ENCODE measurements at regions not wholly inside any gene's neighbourhood (a gene's known extent, or its start where the extent isn't known, plus 50 kb on each side); places are given as distances from the start of the nearest gene placed in this dataset.

- in situ Hi-C loops (cut with HindIII; ENCODE audit: low pct_unique_long_range_greater_than_20kb, low sequenced_read_pairs): no loop called here
- no peak for TF ChIP-seq JUND (IDR thresholded peaks at IDR 0.05; ENCODE audit: low read depth)
- no peak for DNase-seq (ENCODE audit: low read depth in 1 of 2, low spot score in 1 of 2)
Observed at GRCh38 chr22:49142296-49142695, 685.4 kb downstream of the BRD1 start.

- TF ChIP-seq JUND (IDR thresholded peaks at IDR 0.05; ENCODE audit: low read depth): no peak
- DNase-seq (ENCODE audit: low read depth in 1 of 2, low spot score in 1 of 2): no peak
- in situ Hi-C loops (cut with HindIII; ENCODE audit: low pct_unique_long_range_greater_than_20kb, low sequenced_read_pairs): no loop called here
Observed at GRCh38 chr22:49141761-49142160, 685.9 kb downstream of the BRD1 start.

DNA sequence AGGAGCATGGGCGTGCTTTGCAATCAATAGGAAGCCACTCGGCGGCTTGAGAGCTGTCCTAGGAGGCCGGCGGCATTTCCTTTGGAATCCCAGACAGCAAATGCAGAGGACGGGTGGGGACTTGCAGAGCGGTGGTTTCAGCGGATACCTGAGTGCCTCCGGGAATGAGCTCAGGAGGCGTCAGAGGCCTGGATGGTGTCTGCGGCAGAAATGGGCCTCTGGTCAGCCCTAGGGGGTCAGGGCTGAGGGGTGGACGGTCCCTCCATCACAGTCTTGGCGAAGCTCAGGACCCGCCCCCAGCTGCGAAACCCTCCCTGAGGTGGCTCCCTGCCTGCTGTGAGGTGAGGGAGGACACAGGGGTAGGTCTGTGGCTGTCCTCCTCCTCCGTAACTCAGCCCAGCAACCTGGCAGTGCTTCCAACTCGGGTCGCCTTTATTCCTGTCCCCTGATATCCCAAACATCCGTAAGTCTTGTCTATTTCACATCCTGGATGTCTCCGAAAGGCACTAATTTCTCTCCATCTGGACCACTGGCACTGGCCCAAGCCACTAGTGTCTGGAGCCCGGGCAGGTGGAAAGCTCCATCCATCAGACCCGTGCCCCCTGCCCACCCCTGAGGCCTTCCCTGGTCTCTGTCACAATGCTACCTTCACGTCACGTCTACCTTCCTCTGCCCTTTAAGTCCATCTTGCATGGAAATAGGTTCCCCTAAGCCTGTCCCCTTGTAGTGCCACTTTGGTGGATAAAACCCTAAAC, 686.6 kb downstream of the BRD1 start:
- no peak for DNase-seq (ENCODE audit: low read depth in 1 of 2, low spot score in 1 of 2)
- no peak for TF ChIP-seq JUND (IDR thresholded peaks at IDR 0.05; ENCODE audit: low read depth)
- in situ Hi-C loops (cut with HindIII; ENCODE audit: low pct_unique_long_range_greater_than_20kb, low sequenced_read_pairs): no loop called here

DNA sequence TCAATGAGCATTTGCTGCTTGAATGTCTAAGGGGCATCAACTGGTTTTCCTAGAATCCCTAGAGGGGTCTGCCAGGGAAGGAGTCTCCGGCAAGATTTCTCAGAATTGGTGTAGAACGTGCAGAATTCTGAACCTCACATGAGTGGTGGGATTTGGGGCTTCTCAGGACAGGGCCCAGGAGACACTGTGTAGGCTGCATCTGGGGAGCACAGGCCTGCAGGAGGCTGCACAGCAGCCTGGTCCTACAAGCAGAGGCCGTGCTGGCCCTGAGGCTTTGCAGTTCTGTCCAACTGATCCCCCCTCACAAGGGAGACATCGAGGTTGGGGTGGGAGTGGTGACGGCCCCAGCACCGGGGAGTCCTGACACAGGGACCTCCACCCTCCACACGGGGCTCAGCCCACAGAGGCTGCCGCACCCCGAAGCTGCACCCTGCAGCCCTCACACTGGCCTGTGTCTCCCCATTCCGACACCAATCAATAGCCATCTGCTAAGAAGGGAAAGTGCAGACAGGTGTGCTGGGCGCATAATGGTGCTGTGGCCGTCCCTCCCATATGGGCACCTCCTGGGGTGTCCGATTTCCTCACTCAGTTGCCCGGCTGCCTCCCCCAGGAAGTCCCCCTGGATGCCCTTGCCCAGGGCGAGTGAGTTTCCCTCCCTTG, 688.1 kb downstream of the BRD1 start:
- no peak for DNase-seq (ENCODE audit: low read depth in 1 of 2, low spot score in 1 of 2)
- in situ Hi-C loops (cut with HindIII; ENCODE audit: low pct_unique_long_range_greater_than_20kb, low sequenced_read_pairs): no loop called here
- TF ChIP-seq JUND (IDR thresholded peaks at IDR 0.05; ENCODE audit: low read depth): no peak

DNA sequence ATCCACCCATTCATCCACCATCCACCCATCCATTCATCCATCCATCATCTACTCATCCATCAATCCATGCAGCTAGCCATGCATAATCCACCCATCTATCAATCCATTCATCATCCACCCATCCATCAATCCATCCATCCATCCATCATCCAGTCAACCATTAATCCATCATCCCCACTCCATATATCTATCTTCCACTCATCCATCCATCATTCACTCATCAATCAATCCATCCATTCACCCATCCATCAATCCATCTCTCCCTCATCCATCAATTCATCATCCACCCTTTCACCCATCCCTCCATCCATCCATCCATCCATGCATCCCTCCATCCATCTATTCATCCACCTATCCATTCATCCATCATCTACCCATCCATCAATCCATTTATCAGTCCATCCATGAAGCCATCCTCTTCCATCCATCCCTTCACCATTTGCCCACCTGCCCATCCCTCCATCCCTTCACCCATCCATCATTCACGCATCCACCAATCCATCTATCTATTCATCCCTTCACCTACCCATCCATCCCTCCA, 689.4 kb downstream of the BRD1 start:
- TF ChIP-seq JUND (IDR thresholded peaks at IDR 0.05; ENCODE audit: low read depth): no peak
- no peak for DNase-seq (ENCODE audit: low read depth in 1 of 2, low spot score in 1 of 2)
- in situ Hi-C loops (cut with HindIII; ENCODE audit: low pct_unique_long_range_greater_than_20kb, low sequenced_read_pairs): no loop called here

- in situ Hi-C loops (cut with HindIII; ENCODE audit: low pct_unique_long_range_greater_than_20kb, low sequenced_read_pairs): no loop called here
- TF ChIP-seq JUND (IDR thresholded peaks at IDR 0.05; ENCODE audit: low read depth): no peak
- DNase-seq (ENCODE audit: low read depth in 1 of 2, low spot score in 1 of 2): no peak
Observed at GRCh38 chr22:49137206-49137840, 690.4 kb downstream of the BRD1 start.

- in situ Hi-C loops (cut with HindIII; ENCODE audit: low pct_unique_long_range_greater_than_20kb, low sequenced_read_pairs): no loop called here
- no peak for DNase-seq (ENCODE audit: low read depth in 1 of 2, low spot score in 1 of 2)
- TF ChIP-seq JUND (IDR thresholded peaks at IDR 0.05; ENCODE audit: low read depth): no peak
Observed at GRCh38 chr22:49136816-49137180, 690.9 kb downstream of the BRD1 start.

DNA sequence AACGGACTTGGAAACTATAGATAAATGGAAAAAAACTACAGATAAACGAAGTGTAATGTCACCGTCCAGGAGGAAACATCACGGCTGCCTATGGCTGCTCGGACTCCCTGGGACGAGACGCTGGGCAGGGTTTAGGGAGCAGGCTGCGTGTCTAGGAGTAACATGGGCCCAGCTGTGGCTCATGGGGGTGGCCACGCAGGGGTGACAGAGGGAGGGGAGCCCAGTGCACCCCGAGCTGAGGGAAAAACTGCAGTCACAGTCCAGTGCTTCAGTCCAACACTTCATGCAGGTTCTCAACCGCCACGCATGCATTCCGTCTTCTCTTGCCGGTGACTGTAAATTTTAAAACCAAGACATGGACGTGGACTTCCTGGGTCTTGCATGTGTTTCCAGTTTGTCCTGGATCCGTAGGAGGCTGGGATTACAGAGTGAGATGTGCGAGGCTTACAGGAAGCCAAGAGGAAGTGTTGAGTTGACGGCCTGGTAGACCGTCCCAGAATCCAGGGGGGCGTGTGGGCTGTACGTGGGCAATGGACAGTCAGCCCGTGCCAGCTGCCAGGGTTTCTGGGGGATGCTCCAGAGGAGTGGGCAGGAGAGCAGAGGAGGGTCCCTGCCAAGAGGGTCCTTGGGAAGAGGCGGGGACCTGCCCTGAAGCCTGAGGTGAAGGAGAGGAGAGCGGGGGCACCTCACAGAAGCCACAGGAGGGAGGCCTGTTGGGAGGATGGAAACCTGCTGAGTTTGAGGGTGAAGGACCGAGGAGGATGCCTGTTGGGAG, 691.4 kb downstream of the BRD1 start:
- DNase-seq (ENCODE audit: low read depth in 1 of 2, low spot score in 1 of 2): no peak
- in situ Hi-C loops (cut with HindIII; ENCODE audit: low pct_unique_long_range_greater_than_20kb, low sequenced_read_pairs): no loop called here
- TF ChIP-seq JUND (IDR thresholded peaks at IDR 0.05; ENCODE audit: low read depth): no peak

DNA sequence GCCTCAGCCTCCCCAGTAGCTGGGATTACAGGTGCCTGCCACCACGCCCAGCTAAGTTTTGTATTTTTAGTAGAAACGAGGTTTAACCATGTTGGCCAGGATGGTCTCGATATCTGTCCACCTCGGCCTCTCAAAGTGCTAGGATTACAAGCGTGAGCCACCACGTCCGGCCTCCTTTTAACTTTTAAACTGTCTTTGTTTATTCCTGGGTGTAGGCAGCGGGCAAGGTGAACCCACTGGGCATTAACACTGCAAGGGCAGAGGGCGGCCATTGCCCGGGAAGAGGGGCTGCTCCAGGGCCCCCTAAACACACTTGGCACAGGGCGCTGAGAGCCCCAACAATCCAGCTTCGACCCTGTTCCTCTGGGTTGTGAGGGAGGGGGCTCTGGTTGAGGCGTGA, 693.6 kb downstream of the BRD1 start:
- in situ Hi-C loops (cut with HindIII; ENCODE audit: low pct_unique_long_range_greater_than_20kb, low sequenced_read_pairs): no loop called here
- DNase-seq (ENCODE audit: low read depth in 1 of 2, low spot score in 1 of 2): no peak
- TF ChIP-seq JUND (IDR thresholded peaks at IDR 0.05; ENCODE audit: low read depth): no peak

DNA sequence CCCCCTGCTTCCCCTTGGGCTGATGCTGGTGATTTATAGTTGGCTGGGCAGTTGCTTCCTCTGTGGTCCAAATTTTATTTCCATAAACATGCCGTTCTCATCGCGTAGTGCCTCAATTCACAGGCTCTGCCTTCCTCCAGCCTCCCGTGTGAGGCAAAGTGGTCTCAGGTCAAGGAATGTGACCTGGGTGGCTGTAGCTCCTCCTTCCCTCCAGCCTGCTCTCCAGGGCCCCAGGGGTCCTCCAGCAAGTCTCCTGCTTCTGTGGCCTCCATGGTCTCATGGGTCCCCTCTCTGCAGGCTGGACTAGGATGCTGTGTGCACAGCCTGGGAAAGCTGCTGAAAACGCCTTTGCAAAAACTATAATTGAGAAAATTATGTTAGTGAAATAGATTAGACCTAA, 694.1 kb downstream of the BRD1 start:
- TF ChIP-seq JUND (IDR thresholded peaks at IDR 0.05; ENCODE audit: low read depth): no peak
- no peak for DNase-seq (ENCODE audit: low read depth in 1 of 2, low spot score in 1 of 2)

GRCh38 chr22:49132009-49132408, 695.7 kb downstream of the BRD1 start:
- in situ Hi-C loops (cut with HindIII; ENCODE audit: low pct_unique_long_range_greater_than_20kb, low sequenced_read_pairs): no loop called here
- no peak for DNase-seq (ENCODE audit: low read depth in 1 of 2, low spot score in 1 of 2)
- no peak for TF ChIP-seq JUND (IDR thresholded peaks at IDR 0.05; ENCODE audit: low read depth)

More for the DNA sequence above, 694.1 kb downstream of the BRD1 start:
- in situ Hi-C loops (cut with HindIII; ENCODE audit: low pct_unique_long_range_greater_than_20kb, low sequenced_read_pairs): no loop called here

- no peak for DNase-seq (ENCODE audit: low read depth in 1 of 2, low spot score in 1 of 2)
- no peak for TF ChIP-seq JUND (IDR thresholded peaks at IDR 0.05; ENCODE audit: low read depth)
- in situ Hi-C loops (cut with HindIII; ENCODE audit: low pct_unique_long_range_greater_than_20kb, low sequenced_read_pairs): no loop called here
Observed at GRCh38 chr22:49129736-49130135, 697.9 kb downstream of the BRD1 start.
